ENCODE measurements at regions not wholly inside any gene's neighbourhood (a gene's known extent, or its start where the extent isn't known, plus 50 kb on each side); places are given as distances from the start of the nearest gene placed in this dataset.

DNA sequence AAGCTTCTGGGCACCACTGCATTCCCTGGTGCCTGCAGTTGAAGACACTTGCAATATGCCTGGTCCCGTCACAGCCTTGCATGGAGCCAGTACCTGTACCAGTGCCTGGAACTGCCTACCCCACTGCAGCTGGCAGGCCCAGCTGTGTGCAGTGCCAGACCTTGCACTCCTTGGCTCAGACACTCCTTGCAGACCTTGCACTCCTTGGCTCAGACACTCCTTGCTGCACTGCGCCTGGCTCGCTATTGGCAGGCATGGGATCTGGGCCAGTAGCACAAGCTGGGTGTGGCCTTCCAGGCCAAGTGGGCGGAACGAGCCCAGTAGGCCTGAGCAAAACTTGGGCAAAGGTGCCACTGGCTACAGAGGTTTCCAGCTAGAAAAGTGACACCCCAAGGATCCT is 1189.1 kb downstream of the GRIK2 start:
- DNase-seq (ENCODE audit: low read depth) = no peak

DNA sequence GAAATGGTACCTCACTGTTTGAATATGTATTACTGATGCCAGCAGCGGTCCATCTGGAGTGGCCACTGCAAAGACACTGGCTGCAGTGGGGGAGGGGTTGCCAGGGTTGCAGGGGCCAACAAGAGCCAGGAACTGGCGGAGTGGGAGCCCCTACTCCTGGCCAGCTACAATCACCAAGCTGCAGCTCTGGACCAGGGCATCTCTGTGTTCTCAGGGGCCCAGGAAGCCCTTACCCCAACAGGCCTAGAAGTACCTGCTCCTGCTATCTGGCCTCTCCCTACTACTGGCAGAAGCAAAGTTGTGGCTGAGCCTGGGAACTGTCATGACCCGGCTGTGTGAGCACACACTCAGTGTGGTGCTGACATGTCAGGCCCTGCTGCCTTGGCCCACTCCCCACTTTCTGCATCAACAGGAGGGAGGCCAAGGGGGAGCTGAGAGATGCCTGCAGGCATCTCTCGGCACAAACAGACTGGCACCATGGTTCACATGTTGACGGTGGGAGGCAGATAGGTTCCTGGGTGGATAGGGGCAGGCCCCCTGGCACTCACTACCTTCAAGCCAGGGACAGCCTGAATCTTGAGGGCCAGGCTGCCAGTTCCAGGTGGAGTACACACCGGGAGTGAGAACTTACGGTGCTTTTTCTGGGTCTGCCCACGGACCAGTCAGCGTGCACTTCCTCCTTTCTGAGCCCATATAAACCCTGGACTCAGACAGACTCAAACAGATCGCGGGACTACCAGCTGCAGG is 1188.0 kb downstream of the GRIK2 start:
- no peak for DNase-seq (ENCODE audit: low read depth)

DNA sequence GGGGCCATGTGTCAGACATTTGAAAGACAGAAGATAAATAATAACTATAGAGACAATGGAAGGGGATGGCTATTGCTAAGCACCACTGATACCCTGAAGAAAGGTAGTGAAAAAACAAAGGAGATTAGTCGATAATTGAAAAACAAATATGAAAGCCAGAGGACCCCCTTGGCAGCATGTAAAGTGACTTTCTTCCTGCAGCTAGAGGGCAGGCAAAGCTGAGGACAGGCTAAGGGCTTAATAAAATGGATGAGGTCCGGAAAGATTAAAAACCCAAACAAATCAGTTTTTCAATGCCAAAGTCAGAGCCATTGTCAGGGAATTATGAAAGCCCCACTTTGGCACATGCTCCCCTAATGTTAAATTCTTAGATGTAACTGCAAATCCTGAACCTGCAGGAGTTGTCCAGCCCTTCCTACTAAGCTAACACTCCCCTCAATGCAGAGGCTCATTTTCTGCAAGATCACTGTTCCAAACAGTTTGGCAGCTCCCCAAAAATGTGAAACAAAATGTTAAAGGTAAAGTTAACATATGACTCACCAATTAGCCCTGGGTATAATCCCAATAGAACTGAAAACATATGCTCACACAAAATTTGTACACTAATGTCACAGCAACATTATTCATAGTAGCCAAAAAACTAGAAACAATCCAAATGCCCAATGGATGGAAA is 1177.9 kb downstream of the GRIK2 start:
- DNase-seq (ENCODE audit: low read depth) = no peak

DNA sequence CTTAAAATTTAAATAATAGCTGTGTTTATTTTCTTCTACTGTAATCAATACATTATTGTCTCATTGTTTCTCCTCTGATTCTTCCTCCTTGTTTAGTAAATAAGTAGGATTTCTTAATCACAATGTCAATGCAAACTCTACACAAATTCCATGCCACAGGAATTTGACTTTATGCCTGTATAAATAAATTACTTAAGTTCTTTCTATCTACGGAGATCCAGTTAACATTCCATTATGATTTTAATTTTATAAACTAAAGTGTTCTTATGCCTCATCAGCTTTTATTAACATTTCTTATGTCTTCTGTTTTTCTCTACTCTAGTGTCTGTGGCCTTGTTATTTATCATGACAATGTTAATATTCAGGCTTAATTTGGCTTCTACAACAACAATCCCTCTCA is 1169.2 kb downstream of the GRIK2 start:
- DNase-seq (ENCODE audit: low read depth) = no peak

DNA sequence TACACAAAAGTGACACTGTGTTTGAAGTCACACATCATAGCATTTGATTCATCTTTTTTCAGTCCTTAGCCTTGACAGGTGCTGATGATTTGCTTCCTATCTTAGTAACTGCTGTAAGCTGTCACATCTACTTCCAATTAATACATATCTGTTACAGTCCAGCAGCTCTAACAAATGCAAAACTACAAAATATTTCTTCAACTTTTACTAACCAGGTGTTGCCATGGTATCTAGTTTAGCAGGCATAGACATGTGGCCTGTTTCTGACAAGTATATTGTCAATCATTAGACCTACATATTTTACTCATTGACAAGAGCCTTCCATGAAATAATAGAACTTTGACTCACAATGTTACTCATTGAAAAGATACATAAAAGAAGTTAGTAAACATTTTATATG is 1159.7 kb downstream of the GRIK2 start:
- DNase-seq (ENCODE audit: low read depth) = no peak

DNA sequence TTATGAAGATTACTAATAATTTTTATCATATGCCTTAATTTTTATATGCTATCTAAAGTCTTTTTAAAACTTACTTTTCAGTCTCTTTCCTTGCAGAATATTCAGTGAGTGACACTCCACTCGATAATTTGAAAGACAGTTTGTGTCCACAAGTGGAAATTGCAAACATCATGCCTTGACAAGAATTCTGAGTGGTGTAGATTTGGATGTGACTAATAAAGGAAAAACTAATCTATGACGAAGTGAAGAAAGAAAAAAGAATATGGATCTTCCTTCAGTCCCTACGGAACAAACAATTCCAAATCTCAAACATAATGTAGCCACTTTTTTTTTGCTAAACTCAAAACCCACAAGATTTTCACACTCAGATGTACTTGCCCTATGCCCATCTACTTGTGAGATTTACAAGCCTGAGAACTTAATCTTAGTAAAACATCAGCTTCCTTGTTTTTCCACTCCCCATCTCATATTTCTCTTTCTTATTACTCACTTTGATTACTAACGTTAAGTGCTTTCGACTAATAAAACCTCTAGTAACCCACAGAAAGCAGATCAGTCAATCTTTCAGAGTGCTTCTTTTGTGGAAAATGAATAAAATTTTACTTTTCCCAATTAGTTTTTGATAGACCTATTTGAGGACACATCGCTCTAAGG is 1155.8 kb downstream of the GRIK2 start:
- DNase-seq (ENCODE audit: low read depth) = no peak

DNA sequence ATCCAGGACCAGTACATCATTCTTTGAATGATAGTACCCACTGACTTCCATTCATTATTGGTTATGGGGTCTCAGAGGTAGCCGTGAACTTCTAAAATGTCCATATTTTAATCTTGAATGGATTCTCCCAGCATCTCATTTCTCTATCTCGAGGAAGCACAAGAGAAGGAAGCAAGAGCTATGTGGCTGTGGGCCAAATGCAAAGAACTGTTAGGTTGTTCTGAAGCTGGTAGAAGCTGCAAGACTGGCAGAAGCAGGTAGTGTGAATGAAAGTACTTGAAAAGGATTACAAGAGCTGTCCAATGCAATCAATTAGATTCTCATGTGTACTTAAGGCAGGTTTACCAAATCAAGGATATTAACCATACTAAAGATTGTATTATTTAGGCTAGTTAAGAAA is 1131.8 kb downstream of the GRIK2 start:
- no peak for DNase-seq (ENCODE audit: low read depth)

DNA sequence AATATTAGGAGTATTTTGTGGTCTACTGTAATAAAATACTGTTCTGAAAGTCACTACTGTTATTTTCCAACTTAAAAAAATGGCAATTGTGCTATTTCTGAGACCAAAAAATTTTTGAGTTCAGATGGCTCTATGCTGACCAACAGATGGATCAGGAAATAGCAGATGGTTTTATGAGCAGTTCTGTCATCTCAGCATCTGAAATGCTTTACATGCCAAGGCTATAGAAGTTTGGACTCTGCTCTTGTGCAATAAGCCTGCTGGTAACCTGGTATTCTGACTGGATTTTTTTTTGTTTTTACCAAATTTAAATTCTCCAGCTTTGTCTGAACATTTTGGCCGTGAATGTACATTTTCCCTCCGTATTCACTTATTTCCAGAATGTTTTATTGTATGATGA is 1127.5 kb downstream of the GRIK2 start:
- no peak for DNase-seq (ENCODE audit: low read depth)

DNA sequence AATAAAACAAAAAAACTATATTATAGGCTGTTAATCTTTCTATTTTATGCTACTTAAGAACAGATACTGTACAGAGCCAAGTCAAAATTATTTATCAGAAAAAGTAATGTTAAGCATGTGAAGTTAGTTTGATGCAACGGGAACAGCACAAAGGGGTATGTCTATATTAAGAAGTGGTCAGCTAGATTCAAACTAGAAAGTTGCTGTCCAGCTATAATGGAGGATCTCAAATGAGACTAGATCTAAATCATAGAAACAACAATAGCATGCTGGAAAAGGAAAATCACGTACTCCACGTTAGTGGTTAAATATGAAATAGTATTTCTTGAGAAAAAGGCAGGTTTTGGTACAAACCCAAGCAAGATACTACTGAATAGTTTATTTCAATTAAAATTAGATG is 1124.0 kb downstream of the GRIK2 start:
- no peak for DNase-seq (ENCODE audit: low read depth)

DNA sequence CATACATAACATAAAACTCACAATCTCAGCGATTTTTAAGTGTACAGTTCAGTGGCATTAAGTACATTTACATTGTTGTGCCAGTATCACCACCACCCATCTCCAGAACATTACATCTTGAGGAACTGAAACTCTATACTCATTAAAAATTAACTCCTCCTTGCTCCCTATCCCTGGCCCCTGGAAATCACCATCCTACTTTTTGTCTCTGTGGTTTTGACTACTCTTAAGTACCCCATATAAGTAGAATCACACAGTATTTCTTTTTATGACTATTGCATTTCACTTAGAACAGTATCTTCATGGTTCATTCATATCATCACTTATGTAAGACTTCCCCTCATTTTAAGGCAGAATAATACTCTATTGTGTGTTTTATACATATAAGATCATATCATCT is 1108.1 kb downstream of the GRIK2 start:
- DNase-seq (ENCODE audit: low read depth) = no peak

DNA sequence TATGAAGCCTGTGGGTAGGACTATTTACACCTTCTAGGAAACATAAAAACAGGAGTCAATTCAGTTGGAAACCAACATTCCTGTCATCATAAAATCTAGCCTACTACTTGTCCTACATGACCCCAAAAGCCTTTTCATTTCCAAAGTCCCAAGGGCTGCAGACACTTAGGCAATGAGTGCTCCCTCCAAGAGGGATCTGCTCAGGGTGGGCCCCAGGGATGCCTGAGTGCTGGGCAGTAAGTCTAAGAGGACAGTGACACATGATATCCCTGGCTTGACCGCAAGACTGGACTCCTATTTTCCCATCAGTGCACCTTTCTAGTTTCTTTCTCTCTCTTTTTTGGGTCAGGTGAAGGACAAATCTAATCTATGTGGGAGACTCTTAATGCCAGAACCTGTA is 1101.3 kb downstream of the GRIK2 start:
- DNase-seq (ENCODE audit: low read depth) = no peak

DNA sequence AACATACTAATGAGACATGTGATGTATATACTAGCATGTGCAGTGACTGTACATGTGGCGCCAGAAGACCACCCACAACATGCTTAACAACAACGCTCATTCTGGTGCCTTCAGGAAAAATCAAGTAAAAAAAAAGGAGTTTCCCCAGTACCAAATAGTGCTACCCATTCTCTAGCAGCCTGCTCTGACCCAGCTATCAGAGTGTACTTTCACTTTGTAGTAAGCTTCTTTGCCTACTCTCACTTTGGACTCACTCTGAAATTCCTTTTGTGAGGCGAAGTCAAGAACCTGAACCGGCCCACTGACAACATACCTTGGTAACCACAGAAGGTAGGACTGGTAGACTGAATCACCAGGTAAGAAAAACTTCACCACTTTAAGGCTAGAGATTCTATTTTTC is 1100.0 kb downstream of the GRIK2 start:
- DNase-seq (ENCODE audit: low read depth) = no peak

DNA sequence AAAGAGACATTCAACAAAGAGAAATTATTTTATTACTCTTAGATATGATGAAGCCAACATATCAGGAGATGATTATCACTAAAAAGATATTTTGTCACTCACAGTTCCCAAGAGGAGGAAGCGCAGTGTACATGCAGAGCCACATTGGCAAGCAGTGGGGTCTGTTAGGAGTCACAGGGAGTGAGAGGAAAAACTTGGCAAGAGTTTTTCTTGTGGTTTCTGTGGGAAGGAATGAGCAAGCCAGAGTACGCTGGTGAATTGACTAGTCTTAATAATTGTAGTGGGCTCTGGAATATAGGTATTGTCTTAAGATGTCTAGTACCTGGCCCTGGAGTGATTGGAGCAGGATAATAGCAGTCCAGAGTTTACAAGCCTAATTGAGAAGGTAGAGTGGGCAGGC is 1095.2 kb downstream of the GRIK2 start:
- DNase-seq (ENCODE audit: low read depth) = no peak

DNA sequence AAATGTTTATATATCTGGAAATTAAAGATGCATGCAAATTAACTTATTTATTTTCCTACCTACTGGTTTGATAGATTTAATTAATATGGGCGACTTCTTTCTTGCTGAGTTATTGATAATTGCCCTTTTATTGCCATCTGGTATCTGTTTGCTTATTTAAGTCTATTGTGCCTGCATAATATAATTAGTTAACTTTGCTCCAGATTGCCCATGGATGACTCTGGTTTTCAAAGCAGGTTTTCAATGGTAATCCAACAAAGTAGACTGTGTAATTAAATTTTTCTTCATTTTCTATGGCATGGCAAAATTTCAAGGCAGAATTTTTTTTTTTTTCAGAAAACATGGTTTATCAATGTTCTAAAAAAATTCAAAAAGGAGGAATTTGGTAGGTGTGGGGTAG is 1092.0 kb downstream of the GRIK2 start:
- DNase-seq (ENCODE audit: low read depth) = no peak

DNA sequence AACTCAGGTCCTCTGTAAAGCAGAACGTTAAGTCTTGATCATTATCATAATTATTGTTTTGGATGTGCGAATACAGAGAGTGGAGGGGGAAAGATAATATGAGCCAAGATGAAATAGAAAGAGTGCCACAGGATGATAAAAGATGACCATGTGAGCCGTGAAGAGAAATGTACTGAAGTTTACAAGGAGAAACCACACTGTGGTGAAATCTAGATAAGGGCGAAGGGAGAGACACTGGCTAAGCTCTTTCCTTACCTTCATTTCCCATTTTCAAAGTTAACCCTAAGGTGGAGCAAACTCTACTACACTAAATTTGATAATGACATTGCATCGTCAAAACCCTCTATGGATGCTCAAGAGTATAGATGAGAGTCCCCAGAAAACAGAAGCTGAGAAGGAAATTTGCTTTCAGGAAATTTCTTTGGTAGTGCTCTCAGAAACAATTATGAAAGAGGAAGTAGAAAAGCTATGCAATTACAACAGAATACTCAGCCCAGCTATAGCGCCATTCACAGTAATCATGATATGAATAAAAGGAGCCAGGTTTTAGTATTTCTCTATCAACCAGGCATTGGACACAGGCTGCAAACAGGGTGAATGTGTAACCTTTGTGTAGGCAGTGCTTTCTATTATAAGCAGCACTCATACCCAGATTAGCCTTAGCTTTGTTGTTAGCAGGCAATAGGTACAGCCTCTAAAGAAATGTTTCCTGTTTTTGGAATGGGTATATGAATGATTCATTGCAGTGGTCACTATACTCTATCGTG is 1080.7 kb downstream of the GRIK2 start:
- DNase-seq (ENCODE audit: low read depth) = no peak

DNA sequence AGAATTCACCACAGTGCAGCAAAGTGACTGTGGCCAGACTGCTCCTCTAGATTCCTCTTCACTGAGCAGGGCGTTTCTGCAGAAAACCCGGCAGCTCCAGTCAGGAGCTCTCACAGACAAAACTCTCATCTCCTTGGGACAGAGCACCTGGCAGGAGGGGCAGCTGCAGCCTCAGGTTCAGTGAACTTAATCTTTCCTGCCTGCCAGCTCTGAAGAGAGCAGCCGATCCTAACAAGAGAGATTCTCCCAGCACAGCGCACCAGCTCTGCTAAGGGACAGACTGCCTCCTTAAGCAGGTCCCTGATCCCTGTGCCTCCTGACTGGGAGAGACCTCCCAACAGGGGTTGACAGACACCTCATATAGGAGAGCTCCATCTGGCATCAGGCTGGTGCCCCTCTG is 1065.5 kb downstream of the GRIK2 start:
- no peak for DNase-seq (ENCODE audit: low read depth)

DNA sequence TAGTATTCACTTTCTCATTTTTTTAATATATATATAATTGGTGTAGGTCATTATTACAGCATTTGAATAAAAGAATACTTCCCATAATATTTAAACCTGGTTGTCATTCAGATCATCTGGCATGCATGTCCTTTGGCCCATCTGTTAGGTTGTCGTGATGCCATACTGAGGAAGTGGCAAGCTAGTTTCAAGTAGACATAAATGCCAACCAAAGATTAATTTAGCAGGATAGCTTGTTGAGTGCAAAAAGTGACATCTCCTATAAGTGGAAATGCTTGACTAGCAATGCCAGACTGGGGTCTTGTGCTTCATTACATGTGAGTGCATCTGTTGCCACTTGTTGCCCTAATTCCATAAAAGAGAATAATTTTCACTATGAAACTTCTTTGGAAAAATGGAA is 1044.7 kb downstream of the GRIK2 start:
- DNase-seq (ENCODE audit: low read depth) = no peak

DNA sequence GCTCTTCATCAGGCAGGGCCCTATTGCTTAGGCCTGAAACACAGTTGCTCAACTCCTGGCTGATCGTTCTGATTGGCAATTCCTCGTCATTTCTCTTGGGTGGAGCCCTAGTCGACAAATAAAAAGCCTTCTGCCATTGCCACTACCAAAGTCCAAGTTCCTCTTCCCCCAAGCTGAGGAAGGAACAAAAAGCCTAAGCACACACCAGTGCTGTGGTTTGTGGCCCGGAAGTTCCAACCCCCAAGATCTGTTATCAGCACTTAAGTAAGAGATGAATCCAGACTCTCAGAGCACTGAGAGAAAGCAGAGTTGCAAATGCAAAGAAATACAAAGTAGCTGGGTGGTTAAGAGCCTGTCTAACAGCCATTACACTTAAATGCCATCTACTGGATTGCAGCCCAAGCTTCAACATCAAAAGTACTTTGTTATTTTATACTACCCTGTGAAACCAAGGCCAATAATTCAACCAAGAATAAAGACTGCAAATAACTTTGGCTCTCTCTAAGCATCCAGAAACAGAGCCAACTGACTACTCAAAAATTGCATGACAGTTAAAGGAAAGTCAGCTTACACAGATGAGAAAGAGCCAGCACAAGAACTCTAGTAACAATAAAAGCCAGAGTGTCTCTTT is 1024.0 kb downstream of the GRIK2 start:
- DNase-seq (ENCODE audit: low read depth) = no peak

DNA sequence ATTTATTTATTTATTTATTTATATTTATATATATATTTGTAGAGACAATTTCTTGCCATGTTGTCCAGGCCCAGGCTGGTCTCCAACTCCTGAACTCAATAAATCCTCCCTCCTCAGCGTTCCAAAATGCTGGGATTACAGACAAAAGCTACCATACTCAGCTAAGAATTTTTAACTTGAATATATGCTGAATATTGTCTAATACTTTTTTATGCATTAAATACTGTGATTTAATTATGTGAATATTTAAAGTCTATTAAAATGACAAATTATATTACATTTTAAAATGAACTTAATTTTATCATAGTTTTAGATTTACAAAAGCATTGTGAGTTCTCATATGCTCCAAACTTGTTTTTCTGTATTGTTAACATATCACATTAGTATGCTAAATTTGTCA is 1022.4 kb downstream of the GRIK2 start:
- no peak for DNase-seq (ENCODE audit: low read depth)

DNA sequence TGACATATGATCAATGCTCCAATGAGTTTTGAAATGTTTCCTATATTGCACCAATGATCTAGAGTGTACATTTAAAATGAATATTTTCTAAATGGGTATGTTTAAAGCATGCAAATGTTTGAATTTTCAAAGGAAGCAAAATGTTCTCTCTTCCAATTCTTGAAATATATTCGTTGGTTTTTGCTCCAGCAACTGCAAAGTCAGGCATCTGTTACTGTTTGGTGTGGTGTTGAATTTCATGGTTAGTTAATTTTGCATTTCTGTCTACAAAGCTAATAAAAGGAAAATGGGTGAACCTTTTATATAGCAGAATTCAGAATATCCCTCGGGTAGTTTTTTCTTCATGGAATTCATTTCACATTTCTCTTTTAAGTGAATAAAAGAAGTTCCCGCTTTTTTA is 1018.3 kb downstream of the GRIK2 start:
- DNase-seq (ENCODE audit: low read depth) = no peak

DNA sequence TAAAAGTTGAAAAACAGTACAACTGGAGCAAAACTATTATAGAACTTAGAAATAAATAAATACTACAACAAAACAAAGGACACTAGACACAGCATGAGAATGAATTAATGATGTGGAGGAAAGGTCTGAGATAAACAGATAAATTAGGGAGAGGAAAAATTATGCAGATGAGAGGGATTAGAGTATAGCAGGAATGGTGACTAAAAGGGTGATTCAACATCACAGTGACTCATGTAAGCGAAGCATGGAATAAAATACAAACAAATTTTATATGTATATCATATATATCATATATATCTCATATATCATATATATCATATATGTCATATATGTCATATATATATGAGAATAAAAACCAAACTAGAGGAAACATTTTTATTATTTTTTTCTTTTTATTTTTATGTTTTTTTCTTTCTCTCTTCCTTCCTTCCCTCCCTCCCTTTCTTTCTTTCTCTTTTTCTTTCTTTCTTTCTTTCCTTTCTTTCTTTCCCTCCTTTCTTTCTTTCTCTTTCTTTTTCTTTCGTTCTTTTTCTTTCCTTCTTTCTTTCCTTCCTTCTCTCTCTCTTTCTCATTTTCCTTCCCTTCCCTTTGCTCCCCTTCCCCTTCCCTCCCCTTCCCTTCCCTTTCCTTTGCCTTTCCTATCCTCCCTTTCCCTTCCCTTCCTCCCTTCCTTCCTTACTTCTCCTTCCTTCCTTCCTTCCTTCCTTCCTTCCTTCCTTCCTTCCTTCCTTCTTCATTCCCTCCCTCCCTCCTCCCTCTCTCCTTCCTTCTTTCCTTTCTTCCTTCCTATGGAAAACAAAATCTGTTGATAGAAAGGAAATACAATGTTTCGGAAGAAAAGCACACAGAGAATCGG is 1014.6 kb downstream of the GRIK2 start:
- DNase-seq (ENCODE audit: low read depth) = no peak

All from stimulated activated CD8-positive, alpha-beta memory T cell treated with anti-CD3 and anti-CD28 coated beads, Interleukin-15, amount 100 ng/mL, for 1 hour (primary cell).